H4 (cell line): ENCODE measurements at regions not wholly inside any gene's neighbourhood (a gene's known extent, or its start where the extent isn't known, plus 50 kb on each side); places are given as distances from the start of the nearest gene placed in this dataset.
"Not testable (repeated sequence)": the region's sequence is repeated elsewhere in the genome, so short reads cannot be mapped to it uniquely, and the experiment has no call there.

Experiments used
- DNase-seq: peaks from one replicate; pipeline ENCODE4 v3.0.0-alpha.2; 2015; ENCODE audit warnings: low spot score

- no peak for DNase-seq
Observed at GRCh38 chr4:175277816-175278215, 359.7 kb downstream of the ADAM29 start.

- no peak for DNase-seq
Observed at GRCh38 chr4:175280153-175280552, 362.0 kb downstream of the ADAM29 start.

GRCh38 chr4:175281894-175282293 is 363.7 kb downstream of the ADAM29 start:
- no peak for DNase-seq

GRCh38 chr4:175282407-175282806 is 364.2 kb downstream of the ADAM29 start:
- no peak for DNase-seq

DNA sequence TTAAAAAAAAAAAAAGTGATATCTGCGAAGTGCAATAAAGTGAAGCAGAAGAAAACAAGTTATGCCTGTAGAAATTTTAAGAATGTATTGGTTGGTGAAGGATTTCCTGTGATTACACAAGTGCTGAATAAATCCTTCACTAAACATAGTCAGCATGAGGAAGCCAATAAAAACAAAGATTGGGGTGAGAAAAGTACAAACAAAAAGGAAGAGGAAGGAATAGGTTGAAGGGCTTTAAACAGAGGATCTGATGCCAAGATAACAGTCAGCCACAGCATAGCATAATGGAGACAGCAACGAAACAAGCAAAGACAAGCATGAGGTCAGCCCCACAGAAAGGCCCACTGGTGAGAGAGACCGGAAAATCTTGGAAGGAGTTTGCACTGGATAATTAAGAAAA is 372.2 kb downstream of the ADAM29 start:
- DNase-seq, result no peak

GRCh38 chr4:175297965-175298565 is 379.9 kb downstream of the ADAM29 start:
- DNase-seq, result peak; percentile 10

- DNase-seq, result no peak
Observed at GRCh38 chr4:175306436-175306835, 388.3 kb downstream of the ADAM29 start.

GRCh38 chr4:175307326-175307725 is 389.2 kb downstream of the ADAM29 start:
- DNase-seq, result no peak

DNA sequence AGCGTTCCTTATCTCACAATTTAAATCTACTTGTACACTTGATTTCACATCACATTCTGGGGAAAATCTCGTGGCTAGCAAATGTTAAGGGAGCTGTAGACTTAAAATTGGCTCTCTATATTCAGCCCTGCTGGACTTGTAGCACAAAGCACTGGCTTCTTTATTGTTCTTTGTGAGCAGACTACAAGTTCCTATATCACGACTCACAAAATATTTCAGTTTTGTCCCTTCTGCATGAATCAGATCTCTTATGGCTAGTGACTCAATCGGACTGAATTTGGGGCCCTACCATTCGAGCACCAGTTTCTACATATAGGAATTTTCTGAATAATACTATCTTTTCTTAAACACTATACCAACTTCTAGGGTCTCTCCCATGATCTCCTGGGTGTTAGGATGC is 390.1 kb downstream of the ADAM29 start:
- no peak for DNase-seq

DNA sequence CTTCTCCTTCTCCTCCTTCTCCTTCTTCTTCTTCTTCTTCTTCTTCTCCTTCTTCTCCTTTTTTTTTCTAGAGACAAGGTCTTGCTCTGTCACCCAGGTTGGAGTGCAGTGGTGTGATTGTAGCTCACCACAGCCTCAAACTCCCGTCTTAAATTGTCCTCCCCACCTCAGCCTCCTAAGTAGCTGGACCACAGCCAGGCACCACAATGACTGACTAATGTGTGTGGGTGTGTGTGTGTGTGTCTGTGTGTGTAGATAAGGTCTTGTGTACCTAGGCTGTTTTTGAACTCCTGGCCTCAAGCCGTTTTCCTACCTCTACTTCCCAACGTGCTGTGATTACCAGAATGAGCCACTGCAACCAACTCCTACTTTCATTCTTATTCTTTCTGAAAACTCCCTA is 390.9 kb downstream of the ADAM29 start:
- peak; percentile 41 for DNase-seq

DNA sequence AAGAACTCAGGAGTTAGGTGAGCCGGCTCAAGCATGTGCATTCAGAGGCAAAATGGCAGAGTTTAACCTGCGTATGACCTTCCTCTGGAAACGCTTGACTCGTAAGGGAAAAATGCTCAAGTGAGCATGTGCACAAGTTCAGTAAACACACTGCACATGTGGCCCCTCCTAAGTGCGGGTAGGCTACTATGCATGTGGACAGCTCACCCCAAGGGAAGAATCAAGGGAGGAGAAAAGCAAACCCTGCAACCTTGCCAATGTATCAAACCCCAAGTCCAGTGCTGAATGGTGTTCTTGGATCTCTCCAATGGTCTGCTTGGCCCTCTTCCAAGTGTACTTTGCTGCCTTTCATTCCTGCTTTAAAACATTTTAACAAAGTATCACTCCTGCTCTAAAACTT is 407.1 kb downstream of the ADAM29 start:
- peak; percentile 47 for DNase-seq

GRCh38 chr4:175326796-175327195 is 408.6 kb downstream of the ADAM29 start:
- DNase-seq, result no peak

- DNase-seq, result peak; percentile 39
Observed at GRCh38 chr4:175330236-175330635, 412.1 kb downstream of the ADAM29 start.

GRCh38 chr4:175330652-175331051 is 412.5 kb downstream of the ADAM29 start:
- peak; percentile 53 for DNase-seq

- no peak for DNase-seq
Observed at GRCh38 chr4:175335331-175335730, 417.2 kb downstream of the ADAM29 start.

GRCh38 chr4:175336570-175336969 is 418.4 kb downstream of the ADAM29 start:
- DNase-seq, result not testable (repeated sequence)

GRCh38 chr4:175339100-175339707 is 421.0 kb downstream of the ADAM29 start:
- DNase-seq, result no peak

- no peak for DNase-seq
Observed at GRCh38 chr4:175341203-175341755, 423.1 kb downstream of the ADAM29 start.

GRCh38 chr4:175346376-175346775 is 428.2 kb downstream of the ADAM29 start:
- no peak for DNase-seq

GRCh38 chr4:175350246-175350645 is 432.1 kb downstream of the ADAM29 start:
- DNase-seq, result no peak

- no peak for DNase-seq
Observed at GRCh38 chr4:175351473-175351872, 433.3 kb downstream of the ADAM29 start.

- DNase-seq, result no peak
Observed at GRCh38 chr4:175369087-175369486, 443.0 kb downstream of the GPM6A start.

GRCh38 chr4:175371091-175371490 is 441.0 kb downstream of the GPM6A start:
- DNase-seq, result no peak

GRCh38 chr4:175373031-175373430 is 439.0 kb downstream of the GPM6A start:
- no peak for DNase-seq
